ENCODE measurements at regions not wholly inside any gene's neighbourhood (a gene's known extent, or its start where the extent isn't known, plus 50 kb on each side); places are given as distances from the start of the nearest gene placed in this dataset.

- Histone ChIP-seq H3K9me3 (ENCODE audit: low read length) (no peaks in the 10 kb centered on the region), H4K20me1 (ENCODE audit: insufficient read depth, low read length) (no peaks in the 10 kb centered on the region), H3K36me3 (ENCODE audit: insufficient read depth, low read length) (no peaks in the 10 kb centered on the region), H3K9me2 (ENCODE audit: insufficient read depth, low read length) (no peaks in the 10 kb centered on the region), H3K4me2 (ENCODE audit: low read length) (no peak overlapping the region), H3K4me1 (ENCODE audit: insufficient read depth, low read length, poor library complexity, severe bottlenecking) (no peaks in the 10 kb centered on the region), H3K79me2 (ENCODE audit: insufficient read depth, low read depth, low read length) (no peaks in the 10 kb centered on the region), H3K27ac (ENCODE audit: low read depth, low read length, poor library complexity, severe bottlenecking) (no peak overlapping the region), H2AFZ (ENCODE audit: low read length) (no peak overlapping the region), H3K4me3 (ENCODE audit: low read depth, low read length, poor library complexity, severe bottlenecking) (no peak overlapping the region)
- no TSS peak for BruUV-seq (replicated peaks)
- ChIA-PET POLR2A (interaction anchor here (1.2 kb wide), 1 partner anchor 17 kb away, joined by 5 read pairs; no protein-coding TSS in a partner anchor), CTCF (ENCODE audit: unreplicated experiment) (no interaction called here)
- intact Hi-C loops (cut with micrococcal nuclease; ENCODE audit: unreplicated experiment): no loop called here
- DNase-seq (ENCODE audit: low spot score): no peak
- TF ChIP-seq, protein P1, sequence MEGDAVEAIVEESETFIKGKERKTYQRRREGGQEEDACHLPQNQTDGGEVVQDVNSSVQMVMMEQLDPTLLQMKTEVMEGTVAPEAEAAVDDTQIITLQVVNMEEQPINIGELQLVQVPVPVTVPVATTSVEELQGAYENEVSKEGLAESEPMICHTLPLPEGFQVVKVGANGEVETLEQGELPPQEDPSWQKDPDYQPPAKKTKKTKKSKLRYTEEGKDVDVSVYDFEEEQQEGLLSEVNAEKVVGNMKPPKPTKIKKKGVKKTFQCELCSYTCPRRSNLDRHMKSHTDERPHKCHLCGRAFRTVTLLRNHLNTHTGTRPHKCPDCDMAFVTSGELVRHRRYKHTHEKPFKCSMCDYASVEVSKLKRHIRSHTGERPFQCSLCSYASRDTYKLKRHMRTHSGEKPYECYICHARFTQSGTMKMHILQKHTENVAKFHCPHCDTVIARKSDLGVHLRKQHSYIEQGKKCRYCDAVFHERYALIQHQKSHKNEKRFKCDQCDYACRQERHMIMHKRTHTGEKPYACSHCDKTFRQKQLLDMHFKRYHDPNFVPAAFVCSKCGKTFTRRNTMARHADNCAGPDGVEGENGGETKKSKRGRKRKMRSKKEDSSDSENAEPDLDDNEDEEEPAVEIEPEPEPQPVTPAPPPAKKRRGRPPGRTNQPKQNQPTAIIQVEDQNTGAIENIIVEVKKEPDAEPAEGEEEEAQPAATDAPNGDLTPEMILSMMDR (conservative IDR thresholded peaks at IDR 0.05; ENCODE audit: low read length): no peak
- TF ChIP-seq EZH2phosphoT487 (IDR thresholded peaks at IDR 0.05; ENCODE audit: borderline replicate concordance, low read depth, low read length): no peak
These were observed 574.9 kb upstream of the CAMK1G start for GRCh38 chr1:209008586-209008985.

- Histone ChIP-seq H3K4me2 (ENCODE audit: low read length) (no peak overlapping the region), H3K4me1 (ENCODE audit: insufficient read depth, low read length, poor library complexity, severe bottlenecking) (no peaks in the 10 kb centered on the region), H3K9me2 (ENCODE audit: insufficient read depth, low read length) (no peaks in the 10 kb centered on the region), H3K4me3 (ENCODE audit: low read depth, low read length, poor library complexity, severe bottlenecking) (no peak overlapping the region), H3K36me3 (ENCODE audit: insufficient read depth, low read length) (no peaks in the 10 kb centered on the region), H3K27ac (ENCODE audit: low read depth, low read length, poor library complexity, severe bottlenecking) (no peak overlapping the region), H3K9me3 (ENCODE audit: low read length) (no peaks in the 10 kb centered on the region), H4K20me1 (ENCODE audit: insufficient read depth, low read length) (no peaks in the 10 kb centered on the region), H3K79me2 (ENCODE audit: insufficient read depth, low read depth, low read length) (no peaks in the 10 kb centered on the region), H2AFZ (ENCODE audit: low read length) (no peak overlapping the region)
- DNase-seq (ENCODE audit: low spot score): no peak
- TF ChIP-seq EZH2phosphoT487 (IDR thresholded peaks at IDR 0.05; ENCODE audit: borderline replicate concordance, low read depth, low read length): no peak
- TF ChIP-seq, protein P1 (conservative IDR thresholded peaks at IDR 0.05; ENCODE audit: low read length): no peak
- ChIA-PET POLR2A (interaction anchor here (0.8 kb wide), 1 partner anchor 22 kb away, joined by 3 read pairs; no protein-coding TSS in a partner anchor), CTCF (ENCODE audit: unreplicated experiment) (no interaction called here)
- intact Hi-C loops (cut with micrococcal nuclease; ENCODE audit: unreplicated experiment): no loop called here
- BruUV-seq (replicated peaks): no TSS peak
These were observed 572.9 kb upstream of the CAMK1G start for GRCh38 chr1:209010475-209011230.

GRCh38 chr1:209012443-209013196, 570.9 kb upstream of the CAMK1G start:
- H3K79me2 ChIP-seq (ENCODE audit: insufficient read depth, low read depth, low read length): no peaks in the 10 kb centered on the region
- intact Hi-C loops (cut with micrococcal nuclease; ENCODE audit: unreplicated experiment): no loop called here
- ChIA-PET CTCF (ENCODE audit: unreplicated experiment) (no interaction called here), POLR2A (no interaction called here)
- H3K4me1 ChIP-seq (ENCODE audit: insufficient read depth, low read length, poor library complexity, severe bottlenecking): no peaks in the 10 kb centered on the region
- no peak overlapping the region for H2AFZ ChIP-seq (ENCODE audit: low read length)
- no peak overlapping the region for H3K27ac ChIP-seq (ENCODE audit: low read depth, low read length, poor library complexity, severe bottlenecking)
- H4K20me1 ChIP-seq (ENCODE audit: insufficient read depth, low read length): no peaks in the 10 kb centered on the region
- no peak for DNase-seq (ENCODE audit: low spot score)
- H3K4me2 ChIP-seq (ENCODE audit: low read length): no peak overlapping the region
- no TSS peak for BruUV-seq (replicated peaks)
- no peaks in the 10 kb centered on the region for H3K9me2 ChIP-seq (ENCODE audit: insufficient read depth, low read length)
- no peaks in the 10 kb centered on the region for H3K36me3 ChIP-seq (ENCODE audit: insufficient read depth, low read length)
- no peak for TF ChIP-seq EZH2phosphoT487 (IDR thresholded peaks at IDR 0.05; ENCODE audit: borderline replicate concordance, low read depth, low read length)
- TF ChIP-seq, protein P1 (conservative IDR thresholded peaks at IDR 0.05; ENCODE audit: low read length): no peak
- H3K4me3 ChIP-seq (ENCODE audit: low read depth, low read length, poor library complexity, severe bottlenecking): no peak overlapping the region
- no peaks in the 10 kb centered on the region for H3K9me3 ChIP-seq (ENCODE audit: low read length)
